IMR-90 (cell line): ENCODE measurements at regions not wholly inside any gene's neighbourhood (a gene's known extent, or its start where the extent isn't known, plus 50 kb on each side); places are given as distances from the start of the nearest gene placed in this dataset.

Experiments
- BHLHE40 ChIP-seq: fragments of 150-350 bp; IDR thresholded peaks from 2 replicates; pipeline ENCODE4 v1.6.1; 2016; ENCODE audit warnings: mild to moderate bottlenecking, low read depth, low read length
- CEBPB ChIP-seq: IDR thresholded peaks from 2 replicates; pipeline ENCODE4 v1.6.1; 2012; ENCODE audit warnings: low read depth, low read length, improper control_type of control experiment
- ELK1 ChIP-seq: fragments of 150-350 bp; IDR thresholded peaks from 2 replicates; pipeline ENCODE4 v1.6.1; 2016; ENCODE audit warnings: low read depth, mild to moderate bottlenecking, low read length, moderate library complexity, borderline replicate concordance
- FOS ChIP-seq: fragments of 150-350 bp; IDR thresholded peaks from 2 replicates; pipeline ENCODE4 v1.6.1; 2016; ENCODE audit warnings: low read depth, low read length
- MAFK ChIP-seq: IDR thresholded peaks from 2 replicates; pipeline ENCODE4 v1.6.1; 2012; ENCODE audit warnings: low read depth, low read length, improper control_type of control experiment
- POLR2A ChIP-seq: IDR thresholded peaks from 2 replicates; pipeline ENCODE4 v1.6.1; 2012; ENCODE audit warnings: mild to moderate bottlenecking, low read depth, low read length
- RAD21 ChIP-seq: IDR thresholded peaks from 2 replicates; pipeline ENCODE4 v1.6.1; 2012; ENCODE audit warnings: low read length, improper control_type of control experiment
- RCOR1 ChIP-seq: IDR thresholded peaks from 2 replicates; pipeline ENCODE4 v1.6.1; 2012; ENCODE audit warnings: mild to moderate bottlenecking, low read length, improper control_type of control experiment; ENCODE audit not compliant: insufficient replicate concordance
- RFX5 ChIP-seq: IDR thresholded peaks from 2 replicates; pipeline ENCODE4 v1.8.0; 2012; ENCODE audit warnings: low read depth, mild to moderate bottlenecking, low read length, moderate library complexity
- SMC3 ChIP-seq: fragments of 150-350 bp; IDR thresholded peaks from 2 replicates; pipeline ENCODE4 v1.6.1; 2016; ENCODE audit warnings: low read depth, mild to moderate bottlenecking, antibody characterized with exemption, low read length, moderate library complexity
- TF ChIP-seq, protein P1 (sequence below): conservative IDR thresholded peaks from 2 replicates; pipeline ENCODE4 v1.5.1; 2012; ENCODE audit warnings: mild to moderate bottlenecking, low read depth, low read length, improper control_type of control experiment

DNA sequence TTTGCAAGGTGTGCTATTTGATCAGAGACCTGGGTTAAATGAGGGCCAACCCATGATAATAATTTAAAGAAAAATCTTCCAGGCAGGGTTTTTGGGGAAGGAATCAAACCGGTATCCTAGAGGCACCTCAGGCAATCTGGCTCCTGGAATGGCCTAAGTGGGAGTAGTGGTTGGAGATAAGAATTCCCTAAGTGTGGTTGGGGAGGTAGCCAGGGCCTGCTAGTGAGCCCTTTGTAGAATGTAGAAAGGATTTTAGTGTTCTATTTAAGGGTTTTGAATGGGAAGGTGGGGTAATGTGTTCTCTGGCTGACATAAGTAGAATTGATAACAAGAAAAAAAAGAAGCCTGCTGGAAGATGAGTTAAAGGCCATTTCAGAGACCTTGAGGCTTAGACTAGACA is 422.2 kb downstream of the XIRP2 start:
- TF ChIP-seq, protein P1, sequence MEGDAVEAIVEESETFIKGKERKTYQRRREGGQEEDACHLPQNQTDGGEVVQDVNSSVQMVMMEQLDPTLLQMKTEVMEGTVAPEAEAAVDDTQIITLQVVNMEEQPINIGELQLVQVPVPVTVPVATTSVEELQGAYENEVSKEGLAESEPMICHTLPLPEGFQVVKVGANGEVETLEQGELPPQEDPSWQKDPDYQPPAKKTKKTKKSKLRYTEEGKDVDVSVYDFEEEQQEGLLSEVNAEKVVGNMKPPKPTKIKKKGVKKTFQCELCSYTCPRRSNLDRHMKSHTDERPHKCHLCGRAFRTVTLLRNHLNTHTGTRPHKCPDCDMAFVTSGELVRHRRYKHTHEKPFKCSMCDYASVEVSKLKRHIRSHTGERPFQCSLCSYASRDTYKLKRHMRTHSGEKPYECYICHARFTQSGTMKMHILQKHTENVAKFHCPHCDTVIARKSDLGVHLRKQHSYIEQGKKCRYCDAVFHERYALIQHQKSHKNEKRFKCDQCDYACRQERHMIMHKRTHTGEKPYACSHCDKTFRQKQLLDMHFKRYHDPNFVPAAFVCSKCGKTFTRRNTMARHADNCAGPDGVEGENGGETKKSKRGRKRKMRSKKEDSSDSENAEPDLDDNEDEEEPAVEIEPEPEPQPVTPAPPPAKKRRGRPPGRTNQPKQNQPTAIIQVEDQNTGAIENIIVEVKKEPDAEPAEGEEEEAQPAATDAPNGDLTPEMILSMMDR: no peak
- TF ChIP-seq CEBPB (no peak), POLR2A (no peak), RCOR1 (no peak), RAD21 (no peak), MAFK (no peak), BHLHE40 (no peak), FOS (no peak), SMC3 (no peak), ELK1 (no peak), RFX5 (no peak)
